ENCODE measurements at regions not wholly inside any gene's neighbourhood (a gene's known extent, or its start where the extent isn't known, plus 50 kb on each side); places are given as distances from the start of the nearest gene placed in this dataset.
A peak's percentile ranks its signal among the peaks of the same experiment; 100 is the strongest.

GRCh38 chr10:29881811-29882210 lies 177.6 kb downstream of the JCAD start:
- Mint-ChIP-seq H3K4me3 (no peak overlapping the region), H3K9me3 (no peaks in the 10 kb centered on the region), H3K27me3 (ENCODE audit: low read depth) (no peaks in the 10 kb centered on the region), H3K27ac (peak overlapping the region; percentile 91), H3K36me3 (no peaks in the 10 kb centered on the region), H3K4me1 (peaks cover 47% of the 10 kb centered on the region)
- DNase-seq (ENCODE audit: low spot score in 2 of 2, unreplicated experiment in 2 of 2), result no peak
- no peak for TF ChIP-seq CTCF (IDR thresholded peaks at IDR 0.05; ENCODE audit: unreplicated experiment)

DNA sequence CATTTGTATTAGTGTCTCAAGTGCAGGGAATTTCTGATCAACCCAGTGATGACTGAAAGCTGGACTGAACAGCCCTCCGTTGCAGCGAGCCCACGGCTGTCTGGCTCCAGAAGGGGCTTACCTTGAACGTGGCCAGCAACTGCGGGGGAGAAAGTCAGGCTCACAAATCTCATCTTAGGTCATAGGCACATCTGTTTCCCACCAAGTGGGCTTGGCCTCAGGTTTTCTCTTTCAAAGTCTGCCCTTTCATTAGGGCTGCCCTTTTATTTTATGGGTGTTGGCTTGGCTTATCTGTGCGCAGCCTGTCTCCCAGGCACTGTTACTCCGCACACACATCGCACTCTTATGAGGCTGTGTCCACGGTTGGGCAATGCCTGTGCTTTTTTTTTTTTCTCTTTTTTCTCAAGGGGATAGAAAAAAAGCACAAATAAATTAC lies 178.0 kb downstream of the JCAD start:
- Mint-ChIP-seq H3K9me3 (no peaks in the 10 kb centered on the region), H3K4me3 (no peak overlapping the region), H3K27ac (peak overlapping the region; percentile 91), H3K27me3 (ENCODE audit: low read depth) (no peaks in the 10 kb centered on the region), H3K4me1 (peaks cover 49% of the 10 kb centered on the region), H3K36me3 (no peaks in the 10 kb centered on the region)
- no peak for TF ChIP-seq CTCF (IDR thresholded peaks at IDR 0.05; ENCODE audit: unreplicated experiment)
- DNase-seq (ENCODE audit: low spot score in 2 of 2, unreplicated experiment in 2 of 2), result no peak

DNA sequence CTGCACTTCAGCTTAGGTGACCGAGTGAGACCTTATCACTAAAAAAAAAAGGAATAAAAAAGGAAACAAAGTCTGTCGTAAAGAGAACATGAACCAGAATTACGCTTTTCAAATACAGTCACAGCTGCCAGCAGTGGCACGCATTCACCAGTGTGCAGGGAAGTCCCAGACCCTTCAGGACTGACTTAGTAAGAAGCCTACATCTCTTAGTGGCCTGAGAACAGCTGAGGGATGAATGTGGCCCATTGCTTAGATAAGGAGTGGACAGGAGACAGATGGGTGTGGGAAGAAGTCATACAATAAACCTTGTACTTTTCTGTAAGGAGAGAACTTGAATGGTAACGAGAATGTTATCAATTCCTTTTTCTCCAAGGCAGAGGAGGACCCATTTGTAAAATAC lies 178.5 kb downstream of the JCAD start:
- no peak for TF ChIP-seq CTCF (IDR thresholded peaks at IDR 0.05; ENCODE audit: unreplicated experiment)
- no peak for DNase-seq (ENCODE audit: low spot score in 2 of 2, unreplicated experiment in 2 of 2)
- no peaks in the 10 kb centered on the region for H3K9me3 Mint-ChIP-seq
- no peaks in the 10 kb centered on the region for H3K27me3 Mint-ChIP-seq (ENCODE audit: low read depth)
- peak overlapping the region; percentile 91 for H3K27ac Mint-ChIP-seq
- peaks cover 49% of the 10 kb centered on the region for H3K4me1 Mint-ChIP-seq
- no peaks in the 10 kb centered on the region for H3K36me3 Mint-ChIP-seq
- no peak overlapping the region for H3K4me3 Mint-ChIP-seq

- no peak overlapping the region for H3K27ac Mint-ChIP-seq
- no peaks in the 10 kb centered on the region for H3K9me3 Mint-ChIP-seq
- no peaks in the 10 kb centered on the region for H3K36me3 Mint-ChIP-seq
- H3K27me3 Mint-ChIP-seq (ENCODE audit: low read depth), result no peaks in the 10 kb centered on the region
- H3K4me1 Mint-ChIP-seq, result peaks cover 56% of the 10 kb centered on the region
- TF ChIP-seq CTCF (IDR thresholded peaks at IDR 0.05; ENCODE audit: unreplicated experiment), result no peak
- no peak for DNase-seq (ENCODE audit: low spot score in 2 of 2, unreplicated experiment in 2 of 2)
- H3K4me3 Mint-ChIP-seq, result no peak overlapping the region
Measured at GRCh38 chr10:29879862-29880261, 179.5 kb downstream of the JCAD start.

DNA sequence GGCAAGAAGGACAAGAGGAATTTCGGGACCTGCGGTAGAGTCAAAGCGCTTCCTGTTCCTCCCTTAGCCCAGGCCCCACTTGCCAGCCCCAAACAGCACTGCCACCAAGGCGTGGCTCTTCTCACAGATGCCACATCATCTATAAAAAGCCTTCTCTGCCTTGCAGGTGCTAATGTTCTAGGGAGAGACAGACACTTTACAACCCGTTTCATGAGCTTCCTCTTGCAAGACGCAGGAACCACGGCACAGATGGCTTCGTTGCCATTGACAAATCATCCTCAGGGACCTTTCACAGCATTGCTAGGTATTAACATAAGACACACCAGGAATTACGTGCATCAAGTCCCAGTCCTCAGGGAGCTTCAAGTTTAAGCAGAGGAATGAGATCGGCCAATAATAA lies 180.9 kb downstream of the JCAD start:
- H3K4me3 Mint-ChIP-seq, result no peak overlapping the region
- H3K27me3 Mint-ChIP-seq (ENCODE audit: low read depth), result no peaks in the 10 kb centered on the region
- H3K4me1 Mint-ChIP-seq, result peaks cover 65% of the 10 kb centered on the region
- H3K9me3 Mint-ChIP-seq, result no peaks in the 10 kb centered on the region
- TF ChIP-seq CTCF (IDR thresholded peaks at IDR 0.05; ENCODE audit: unreplicated experiment), result no peak
- no peaks in the 10 kb centered on the region for H3K36me3 Mint-ChIP-seq
- DNase-seq (ENCODE audit: low spot score in 2 of 2, unreplicated experiment in 2 of 2), result no peak
- H3K27ac Mint-ChIP-seq, result peak overlapping the region; percentile 21

Measured in mesothelial cell of epicardium (in vitro differentiated cells).